A549 (cell line): ENCODE measurements at regions not wholly inside any gene's neighbourhood (a gene's known extent, or its start where the extent isn't known, plus 50 kb on each side); places are given as distances from the start of the nearest gene placed in this dataset.

Experiments used
- ATAC-seq, 2 experiments: fragments of 200-7000 bp in 1 of 2; fragments of >200 bp in 1 of 2; cut with Nextera tagmentation in 1 of 2; cut with Tn5 transposase in 1 of 2; 3 replicates each; pipeline versions ENCODE4 v1.8.0 to v1.9.1; 2018 to 2020; ENCODE audit warnings: mild to moderate bottlenecking in 1 of 2, moderate library complexity in 1 of 2
- CTCF ChIA-PET: fragments of 300-600 bp; sonication (Branson Sonifier 250); formaldehyde crosslinking; extraction: SDS; loops from one replicate; lab custom pipeline; 2021; ENCODE audit warnings: antibody characterized with exemption, inconsistent platforms; lab: Yijun Ruan, JAX
- POLR2A ChIA-PET: fragments of 350-600 bp; formaldehyde crosslinking; extraction: SDS; loops from one replicate; lab custom pipeline; 2021; ENCODE audit warnings: antibody characterized with exemption, inconsistent platforms; lab: Yijun Ruan, JAX
- DNase-seq, 2 experiments: peaks; one replicate each; pipeline versions ENCODE4 v3.0.0 to v3.0.0-alpha.2; 2011 to 2016; ENCODE audit warnings: low read depth in 1 of 2, low spot score in 1 of 2
- FAIRE-seq: peaks from 2 replicates; lab custom pipeline; 2011; peaks lifted over from hg19 to GRCh38; lab: Jason Lieb, UNC
- H3K27ac ChIP-seq, 2 experiments: fragments of >200 bp; sonication (Bioruptor Twin); formaldehyde crosslinking; 3 replicates each; pipeline ENCODE4 v1.5.1; 2016 to 2017
- H3K4me1 ChIP-seq: fragments of >200 bp; sonication (Bioruptor Twin); formaldehyde crosslinking; 3 replicates; pipeline ENCODE4 v1.6.1; 2016
- H3K4me2 ChIP-seq: fragments of >200 bp; sonication (Bioruptor Twin); formaldehyde crosslinking; 3 replicates; pipeline ENCODE4 v1.6.1; 2016
- H3K4me3 ChIP-seq: fragments of >200 bp; sonication (Bioruptor Twin); formaldehyde crosslinking; 3 replicates; pipeline ENCODE4 v1.5.1; 2016
- H3K9me3 ChIP-seq: fragments of >200 bp; sonication (Bioruptor Twin); formaldehyde crosslinking; 3 replicates; pipeline ENCODE4 v1.6.1; 2016
- CBX2 ChIP-seq: fragments of 200-600 bp; sonication (generic); IDR thresholded peaks from 2 replicates; pipeline ENCODE4 v1.6.1; 2016; ENCODE audit warnings: low read depth, mild to moderate bottlenecking, borderline replicate concordance
- CEBPB ChIP-seq, 2 experiments: fragments of >200 bp in 1 of 2; sonication (Bioruptor Twin) in 1 of 2; formaldehyde crosslinking in 1 of 2; IDR thresholded peaks; 2 replicates each; pipeline ENCODE4 v1.6.1; 2012 to 2016
- CHD4 ChIP-seq: fragments of 200-600 bp; sonication (generic); IDR thresholded peaks from 2 replicates; pipeline ENCODE4 v1.6.1; 2016; ENCODE audit warnings: antibody characterized with exemption, mild to moderate bottlenecking, borderline replicate concordance
- E2F6 ChIP-seq: IDR thresholded peaks from 2 replicates; pipeline ENCODE4 v1.6.1; 2012; ENCODE audit warnings: low read depth, borderline replicate concordance
- EP300 ChIP-seq, 2 experiments: fragments of >200 bp; sonication (Bioruptor Twin); formaldehyde crosslinking; IDR thresholded peaks; 2 replicates in 1 of 2; 3 replicates in 1 of 2; pipeline ENCODE4 v1.6.1; 2016 to 2017
- FOSL2 ChIP-seq, 2 experiments: fragments of 450-650 bp in 1 of 2; fragments of >200 bp in 1 of 2; sonication (Bioruptor Twin) in 1 of 2; formaldehyde crosslinking; IDR thresholded peaks; 2 replicates each; pipeline versions ENCODE4 v1.5.0 to v1.6.1; 2016 to 2020; ENCODE audit warnings: mild to moderate bottlenecking in 1 of 2, moderate library complexity in 1 of 2
- GATA3 ChIP-seq: IDR thresholded peaks from 2 replicates; pipeline ENCODE4 v1.6.1; 2012; ENCODE audit warnings: borderline replicate concordance
- HOXA7 ChIP-seq: fragments of 250-450 bp; sonication (Bioruptor Pico); IDR thresholded peaks from 2 replicates; pipeline ENCODE4 v1.5.0; 2020; ENCODE audit warnings: mild to moderate bottlenecking, moderate library complexity
- HOXB13 ChIP-seq: fragments of 250-450 bp; sonication (Bioruptor Pico); IDR thresholded peaks from 2 replicates; pipeline ENCODE4 v1.5.0; 2020; ENCODE audit warnings: low read depth, mild to moderate bottlenecking, moderate library complexity
- NFE2L2 ChIP-seq: fragments of 150-350 bp; conservative IDR thresholded peaks from 2 replicates; pipeline ENCODE4 v1.6.1; 2014; ENCODE audit warnings: low read length
- RAD21 ChIP-seq, 2 experiments: fragments of >200 bp in 1 of 2; sonication (Bioruptor Twin) in 1 of 2; formaldehyde crosslinking in 1 of 2; IDR thresholded peaks in 1 of 2; conservative IDR thresholded peaks in 1 of 2; 2 replicates in 1 of 2; 3 replicates in 1 of 2; pipeline ENCODE4 v1.6.1; 2012 to 2018; ENCODE audit warnings: inconsistent platforms in 1 of 2
- SMC3 ChIP-seq: fragments of >200 bp; sonication (Bioruptor Twin); formaldehyde crosslinking; IDR thresholded peaks from 3 replicates; pipeline ENCODE4 v1.6.1; 2018; ENCODE audit warnings: inconsistent platforms
- TFCP2L1 ChIP-seq: fragments of 250-450 bp; sonication (Bioruptor Pico); IDR thresholded peaks from 2 replicates; pipeline ENCODE4 v1.5.0; 2021; ENCODE audit warnings: mild to moderate bottlenecking
- USF2 ChIP-seq: fragments of 450-650 bp; IDR thresholded peaks from 2 replicates; pipeline ENCODE4 v1.6.1; 2014; ENCODE audit warnings: antibody characterized with exemption
- ZNF302 ChIP-seq: fragments of 250-450 bp; sonication (Bioruptor Pico); IDR thresholded peaks from 2 replicates; pipeline ENCODE4 v1.9.0; 2021; ENCODE audit warnings: inconsistent platforms, mild to moderate bottlenecking, moderate library complexity
- WGBS: methylation state at CpG from one replicate; pipeline ENCODE4 v1.1.6; 2017; ENCODE audit errors: missing lambda C conversion rate; 5-methylcytosine and 5-hydroxymethylcytosine counted together
- TF ChIP-seq, protein P1 (sequence below): fragments of 200-600 bp; sonication (generic); IDR thresholded peaks from 2 replicates; pipeline ENCODE4 v1.6.1; 2016; ENCODE audit warnings: antibody characterized with exemption, mild to moderate bottlenecking, moderate library complexity
- TF ChIP-seq, protein P2 (sequence below): fragments of >200 bp; sonication (Bioruptor Twin); formaldehyde crosslinking; IDR thresholded peaks from 3 replicates; pipeline ENCODE4 v1.5.1; 2016

- TF ChIP-seq HOXA7: no peak
- TF ChIP-seq CEBPB (IDR thresholded peaks at IDR 0.05): no peak
- no peak for TF ChIP-seq NFE2L2
- TF ChIP-seq, all 56 proteins: peak for 0
Measured at GRCh38 chr7:142590830-142591457, 158.3 kb upstream of the PRSS1 start (continued).

- DNase-seq: no peak
- TF ChIP-seq GATA3 (no peak), CHD4 (no peak), CBX2 (no peak), USF2 (no peak), HOXB13 (no peak), E2F6 (no peak), EP300 (IDR thresholded peaks at IDR 0.05) (no peak)
- TF ChIP-seq, protein P1, sequence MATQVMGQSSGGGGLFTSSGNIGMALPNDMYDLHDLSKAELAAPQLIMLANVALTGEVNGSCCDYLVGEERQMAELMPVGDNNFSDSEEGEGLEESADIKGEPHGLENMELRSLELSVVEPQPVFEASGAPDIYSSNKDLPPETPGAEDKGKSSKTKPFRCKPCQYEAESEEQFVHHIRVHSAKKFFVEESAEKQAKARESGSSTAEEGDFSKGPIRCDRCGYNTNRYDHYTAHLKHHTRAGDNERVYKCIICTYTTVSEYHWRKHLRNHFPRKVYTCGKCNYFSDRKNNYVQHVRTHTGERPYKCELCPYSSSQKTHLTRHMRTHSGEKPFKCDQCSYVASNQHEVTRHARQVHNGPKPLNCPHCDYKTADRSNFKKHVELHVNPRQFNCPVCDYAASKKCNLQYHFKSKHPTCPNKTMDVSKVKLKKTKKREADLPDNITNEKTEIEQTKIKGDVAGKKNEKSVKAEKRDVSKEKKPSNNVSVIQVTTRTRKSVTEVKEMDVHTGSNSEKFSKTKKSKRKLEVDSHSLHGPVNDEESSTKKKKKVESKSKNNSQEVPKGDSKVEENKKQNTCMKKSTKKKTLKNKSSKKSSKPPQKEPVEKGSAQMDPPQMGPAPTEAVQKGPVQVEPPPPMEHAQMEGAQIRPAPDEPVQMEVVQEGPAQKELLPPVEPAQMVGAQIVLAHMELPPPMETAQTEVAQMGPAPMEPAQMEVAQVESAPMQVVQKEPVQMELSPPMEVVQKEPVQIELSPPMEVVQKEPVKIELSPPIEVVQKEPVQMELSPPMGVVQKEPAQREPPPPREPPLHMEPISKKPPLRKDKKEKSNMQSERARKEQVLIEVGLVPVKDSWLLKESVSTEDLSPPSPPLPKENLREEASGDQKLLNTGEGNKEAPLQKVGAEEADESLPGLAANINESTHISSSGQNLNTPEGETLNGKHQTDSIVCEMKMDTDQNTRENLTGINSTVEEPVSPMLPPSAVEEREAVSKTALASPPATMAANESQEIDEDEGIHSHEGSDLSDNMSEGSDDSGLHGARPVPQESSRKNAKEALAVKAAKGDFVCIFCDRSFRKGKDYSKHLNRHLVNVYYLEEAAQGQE: no peak
- TF ChIP-seq, all 56 proteins: peak for 0
- WGBS: 66% methylated on average over 4 of the region's 4 CpGs
- CTCF ChIA-PET: interaction anchor here (0.6 to 6.7 kb wide), 6 partner anchors 15 to 193 kb away, joined by 3 to 80 read pairs (median 4); no protein-coding TSS in a partner anchor
- no peak overlapping the region for H3K4me3 ChIP-seq
- no peak for ATAC-seq
- peaks cover under 1% of the 10 kb centered on the region; the same call in 2 of the 3 replicates for H3K4me1 ChIP-seq
- H3K4me2 ChIP-seq: no peak overlapping the region
- no peak overlapping the region for H3K27ac ChIP-seq
- no peak for FAIRE-seq
- POLR2A ChIA-PET: no interaction called here
- H3K9me3 ChIP-seq: no peaks in the 10 kb centered on the region; the same call in 2 of the 3 replicates
Measured at GRCh38 chr7:142590077-142590476, 159.2 kb upstream of the PRSS1 start.

- Histone ChIP-seq H3K9me3 (no peaks in the 10 kb centered on the region), H3K27ac (peak overlapping the region; percentile 29 to 69; a peak in 4 of 6 replicates), H3K4me1 (peaks cover 24% of the 10 kb centered on the region), H3K4me3 (no peak overlapping the region), H3K4me2 (peak overlapping the region; percentile 7; the same call in 1 of the 3 replicates)
- ChIA-PET POLR2A (no interaction called here), CTCF (interaction anchor here (0.5 to 6.7 kb wide), 36 partner anchors 9 to 834 kb away, joined by 3 to 80 read pairs (median 4); no protein-coding TSS in a partner anchor)
- peak; percentile 85 to 88 for DNase-seq
- FAIRE-seq: no peak
- WGBS: 52% methylated on average over 5 of the region's 5 CpGs
- ATAC-seq: peak; percentile 92 to 97
- TF ChIP-seq FOSL2 (IDR thresholded peaks at IDR 0.05): no peak
- TF ChIP-seq FOSL2 (CRISPR knock-in tag; IDR thresholded peaks at IDR 0.05): no peak
- TF ChIP-seq ZNF302 (CRISPR knock-in tag): no peak
- peak in 1 of 2 experiments; percentile 37; a peak in 2 of 4 replicates for TF ChIP-seq CEBPB (IDR thresholded peaks at IDR 0.05)
- peak; percentile 58; the same call in 2 of the 3 replicates for TF ChIP-seq SMC3
- no peak for TF ChIP-seq TFCP2L1 (CRISPR knock-in tag)
- TF ChIP-seq, protein P2, sequence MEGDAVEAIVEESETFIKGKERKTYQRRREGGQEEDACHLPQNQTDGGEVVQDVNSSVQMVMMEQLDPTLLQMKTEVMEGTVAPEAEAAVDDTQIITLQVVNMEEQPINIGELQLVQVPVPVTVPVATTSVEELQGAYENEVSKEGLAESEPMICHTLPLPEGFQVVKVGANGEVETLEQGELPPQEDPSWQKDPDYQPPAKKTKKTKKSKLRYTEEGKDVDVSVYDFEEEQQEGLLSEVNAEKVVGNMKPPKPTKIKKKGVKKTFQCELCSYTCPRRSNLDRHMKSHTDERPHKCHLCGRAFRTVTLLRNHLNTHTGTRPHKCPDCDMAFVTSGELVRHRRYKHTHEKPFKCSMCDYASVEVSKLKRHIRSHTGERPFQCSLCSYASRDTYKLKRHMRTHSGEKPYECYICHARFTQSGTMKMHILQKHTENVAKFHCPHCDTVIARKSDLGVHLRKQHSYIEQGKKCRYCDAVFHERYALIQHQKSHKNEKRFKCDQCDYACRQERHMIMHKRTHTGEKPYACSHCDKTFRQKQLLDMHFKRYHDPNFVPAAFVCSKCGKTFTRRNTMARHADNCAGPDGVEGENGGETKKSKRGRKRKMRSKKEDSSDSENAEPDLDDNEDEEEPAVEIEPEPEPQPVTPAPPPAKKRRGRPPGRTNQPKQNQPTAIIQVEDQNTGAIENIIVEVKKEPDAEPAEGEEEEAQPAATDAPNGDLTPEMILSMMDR: peak; percentile 86
- TF ChIP-seq RAD21 (conservative IDR thresholded peaks at IDR 0.05 in 1 of 2, IDR thresholded peaks at IDR 0.05 in 1 of 2): peak; percentile 46 to 50; a peak in 4 of 5 replicates
Measured at GRCh38 chr7:142587578-142588191, 161.6 kb upstream of the PRSS1 start.
